HUDEP-2 (cell line): ENCODE measurements at regions not wholly inside any gene's neighbourhood (a gene's known extent, or its start where the extent isn't known, plus 50 kb on each side); places are given as distances from the start of the nearest gene placed in this dataset.
"Not testable (repeated sequence)": the region's sequence is repeated elsewhere in the genome, so short reads cannot be mapped to it uniquely, and the experiment has no call there.

Experiments
- DNase-seq, 76 experiments: peaks; one replicate each; lab custom pipeline; 2025; ENCODE audit not compliant: unreplicated experiment in 76 of 76; lab: John Stamatoyannopoulos, UW

DNA sequence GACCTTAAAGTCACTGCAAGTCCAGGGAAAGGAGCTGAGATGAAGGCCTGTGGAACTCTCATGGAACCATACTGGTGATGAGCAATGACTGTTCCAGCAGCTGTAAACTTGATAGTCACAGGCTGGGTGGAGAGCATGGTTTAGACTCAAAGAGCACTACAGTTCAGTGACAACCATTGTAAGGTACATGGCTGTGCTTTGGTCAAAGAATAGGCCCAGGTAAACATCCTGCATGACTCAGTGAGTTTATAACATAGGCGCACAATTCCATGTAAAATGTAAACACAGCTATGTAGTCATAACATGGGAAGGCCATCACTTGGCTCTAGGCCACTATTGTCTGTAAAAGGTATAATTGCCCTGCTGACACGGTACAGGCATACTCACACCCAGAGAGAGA lies 119.3 kb upstream of the FSCB start:
- DNase-seq, result no peak

DNA sequence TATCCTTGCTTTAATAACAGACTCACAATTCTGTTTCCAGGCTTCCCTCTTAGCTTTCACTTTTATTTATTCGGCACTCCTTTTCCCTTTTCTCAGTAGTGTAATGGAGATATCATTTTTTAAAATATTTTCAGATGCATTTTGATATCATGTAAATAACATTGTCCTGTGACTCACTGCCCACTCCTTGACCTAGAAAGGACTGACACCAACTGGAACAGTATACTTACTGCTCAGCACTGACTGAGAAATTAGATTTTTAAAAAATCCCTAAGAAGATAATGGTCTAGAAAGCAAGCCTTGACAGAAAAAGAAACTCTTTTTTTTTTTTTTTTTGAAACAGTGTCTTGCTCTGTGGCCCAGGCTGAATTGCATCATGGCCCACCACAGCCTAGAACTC lies 118.0 kb upstream of the FSCB start:
- no peak for DNase-seq

DNA sequence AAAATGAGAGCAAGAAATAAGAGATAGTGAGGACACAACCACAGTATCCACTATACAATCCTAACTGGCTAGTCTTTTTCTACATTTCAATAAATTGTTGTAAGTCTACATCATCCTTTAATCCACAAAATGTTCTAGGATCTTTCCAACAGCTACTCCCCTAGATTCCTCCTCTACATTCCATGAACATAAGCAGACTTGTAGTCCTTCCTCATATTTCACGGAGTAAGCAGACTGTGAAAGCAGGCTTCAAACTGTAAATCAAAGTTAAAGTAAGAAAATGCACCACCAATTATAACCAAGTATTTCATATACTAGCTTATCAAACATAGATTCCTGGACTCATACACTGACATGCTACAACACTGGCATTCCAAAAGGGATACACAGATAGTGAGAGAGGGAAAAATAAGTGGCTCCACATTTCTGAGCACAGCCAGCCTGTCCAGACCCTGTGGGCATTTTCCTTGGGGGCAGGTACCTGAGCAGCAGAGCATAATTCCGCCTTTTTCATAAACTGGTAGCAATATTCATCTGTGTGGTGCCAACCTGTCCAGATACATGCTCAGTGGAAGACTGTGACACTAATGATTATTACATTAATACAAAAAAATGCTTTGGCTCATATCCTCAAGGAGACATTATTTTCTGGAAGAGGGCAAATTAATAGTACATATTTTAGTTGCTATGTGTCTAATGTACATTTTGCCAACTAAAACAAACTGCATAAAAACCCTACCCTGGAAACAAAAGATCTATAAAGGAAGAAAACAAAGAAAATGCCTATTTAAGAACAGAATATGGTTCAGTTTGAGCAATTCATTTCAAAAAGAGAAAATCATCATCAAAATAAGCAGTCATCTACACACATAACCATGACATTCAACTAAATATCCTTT lies 113.3 kb upstream of the FSCB start:
- no peak for DNase-seq

DNA sequence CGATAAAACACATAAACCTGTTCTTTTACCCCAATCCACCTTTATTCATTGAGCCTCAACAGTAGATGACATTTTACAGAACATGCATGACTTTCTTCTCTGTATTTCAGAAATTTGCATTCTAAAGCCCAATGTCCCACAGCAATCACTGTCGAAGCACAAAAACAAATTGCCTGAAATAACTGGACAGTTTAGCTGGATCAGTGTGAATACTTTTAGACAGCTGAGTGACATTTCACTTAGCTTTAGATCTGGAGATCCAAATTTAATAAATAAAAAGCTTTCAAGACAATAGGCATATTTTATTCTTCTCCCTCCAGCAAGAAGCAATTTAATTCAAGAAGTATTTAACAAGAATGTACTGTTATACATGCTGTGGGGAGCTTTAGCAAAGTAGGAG lies 109.1 kb upstream of the FSCB start:
- DNase-seq, result no peak

DNA sequence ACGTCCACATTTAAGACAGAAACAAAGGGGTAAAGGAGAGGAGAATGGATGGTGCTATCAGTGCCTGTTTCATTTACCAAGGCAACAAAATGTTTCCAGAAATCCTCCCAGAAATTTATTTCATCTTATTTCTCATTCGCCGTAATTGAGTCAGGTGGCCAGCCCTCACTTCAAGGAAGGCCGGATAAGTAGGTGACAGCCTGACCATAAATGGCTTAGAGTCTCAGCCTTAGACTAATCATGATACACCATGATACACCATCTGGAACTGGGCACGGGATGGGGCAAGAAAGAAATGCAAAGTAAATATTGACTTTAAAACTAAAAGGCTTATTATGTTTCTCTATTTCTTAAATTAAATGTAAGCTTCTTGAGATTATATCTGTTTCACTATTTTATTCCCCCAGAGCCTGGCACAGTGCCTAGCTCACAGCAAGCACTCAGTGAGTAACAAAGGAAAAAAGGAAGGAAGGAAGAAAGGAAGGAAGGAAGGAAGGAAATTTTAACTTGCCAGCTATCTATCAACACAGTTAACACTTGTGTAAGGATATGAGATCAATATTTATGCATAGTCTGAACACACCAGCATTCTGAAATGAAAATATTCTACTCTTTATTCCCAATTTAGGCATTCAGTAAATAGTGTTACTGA lies 106.1 kb upstream of the FSCB start:
- no peak for DNase-seq

DNA sequence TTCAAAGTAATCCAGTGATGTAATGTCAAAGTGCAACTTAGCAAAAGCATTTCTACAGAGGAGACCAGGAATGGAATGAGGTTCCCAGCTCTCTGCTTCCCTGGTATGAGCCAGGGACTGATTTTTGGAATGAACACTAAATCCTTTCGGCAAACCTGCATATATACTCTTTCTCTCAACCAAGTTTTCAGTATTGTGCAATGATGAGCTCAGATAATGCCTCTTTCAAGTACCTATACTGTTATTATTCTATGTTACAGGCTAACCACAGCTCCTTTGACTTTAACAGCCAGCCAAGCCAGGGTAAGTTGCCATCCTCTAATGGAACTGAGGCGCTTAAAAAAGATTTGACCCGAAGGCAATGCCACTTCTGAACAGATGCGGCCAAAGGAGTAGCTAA lies 104.9 kb upstream of the FSCB start:
- no peak for DNase-seq

DNA sequence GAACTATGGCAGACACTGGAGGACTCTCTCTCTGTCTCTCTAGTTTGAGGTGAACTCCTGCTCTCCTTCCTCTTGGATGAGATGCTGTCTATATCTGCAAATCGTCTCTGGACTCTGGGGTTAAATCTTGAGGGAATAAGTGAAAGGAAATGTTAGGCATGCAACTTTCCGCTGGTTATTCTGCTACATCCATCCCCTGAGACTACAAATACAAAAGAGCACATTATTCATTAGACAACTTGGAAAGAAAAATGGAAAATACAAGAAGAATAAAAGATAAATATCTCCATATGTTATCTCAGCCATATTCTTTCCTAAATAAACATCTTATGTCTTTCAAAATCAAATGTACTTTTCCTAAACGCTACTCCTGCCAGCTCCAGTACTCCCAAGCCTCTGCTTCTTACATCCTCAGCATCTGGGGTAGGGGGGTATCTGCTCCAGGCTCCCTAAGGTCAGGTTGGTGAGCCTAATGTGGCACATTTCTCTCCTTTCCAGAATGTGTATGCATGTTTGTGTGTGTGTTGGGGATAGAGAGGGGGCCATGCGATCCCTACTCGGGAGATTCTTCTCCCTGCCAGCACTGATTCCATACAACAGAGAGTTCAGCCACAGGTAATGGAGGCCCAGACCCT lies 102.9 kb upstream of the FSCB start:
- DNase-seq, result no peak

DNA sequence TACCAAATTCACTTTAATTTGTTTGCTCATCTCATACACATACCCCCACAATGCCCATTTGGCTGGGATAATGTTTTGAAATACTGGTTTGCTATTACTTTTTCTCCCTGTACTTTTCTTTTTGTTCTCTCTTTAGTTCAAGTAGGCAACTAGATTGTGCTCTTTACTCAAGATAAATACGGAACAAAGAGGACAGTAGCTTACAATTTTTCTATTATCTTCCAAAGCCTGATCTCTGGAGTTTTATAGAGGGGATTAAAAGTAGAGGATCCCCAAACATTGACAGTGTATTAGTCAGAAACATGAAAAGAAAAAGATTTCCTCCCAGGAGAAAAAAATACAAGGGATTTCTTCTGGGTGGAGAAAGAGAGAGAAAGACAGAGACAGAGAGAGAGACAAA lies 102.1 kb upstream of the FSCB start:
- DNase-seq, result no peak

DNA sequence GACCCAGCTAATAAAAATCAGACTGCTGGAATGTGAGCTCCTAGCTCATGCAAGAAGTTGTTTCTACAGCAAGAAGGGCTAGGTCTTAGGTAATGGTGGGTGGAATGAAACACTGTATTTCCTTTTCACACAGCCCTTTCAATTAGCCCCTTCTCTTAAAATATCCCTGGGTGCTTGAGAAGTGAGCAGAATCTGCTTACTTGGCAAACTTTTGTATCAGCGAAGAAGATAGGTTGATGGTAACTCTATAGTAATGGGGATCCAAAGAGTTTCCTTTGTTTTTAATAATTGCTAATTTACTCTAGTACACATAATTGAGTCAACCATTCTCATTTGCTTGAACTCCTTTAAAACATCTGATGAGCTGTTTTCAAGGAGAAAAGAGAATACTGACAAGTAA lies 100.6 kb upstream of the FSCB start:
- DNase-seq, result no peak

DNA sequence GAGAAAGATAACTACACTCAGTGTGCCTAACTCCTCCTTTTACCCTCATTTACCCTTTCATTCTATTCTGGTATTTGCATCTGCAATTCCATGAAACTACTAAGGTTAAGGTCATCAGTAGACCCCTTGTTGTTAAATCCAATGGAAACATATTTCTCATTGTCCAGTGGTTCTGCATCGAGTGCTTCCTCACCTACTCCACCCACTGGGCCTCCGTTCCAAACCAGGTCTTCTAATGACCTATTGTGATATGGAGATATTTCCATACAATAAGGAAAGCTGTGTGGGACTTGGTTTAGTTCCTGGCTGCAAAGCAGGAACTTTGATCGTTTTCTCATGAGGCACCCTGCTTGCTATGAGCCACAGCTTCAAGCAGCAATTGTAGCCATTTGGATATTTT lies 99.5 kb upstream of the FSCB start:
- no peak for DNase-seq

DNA sequence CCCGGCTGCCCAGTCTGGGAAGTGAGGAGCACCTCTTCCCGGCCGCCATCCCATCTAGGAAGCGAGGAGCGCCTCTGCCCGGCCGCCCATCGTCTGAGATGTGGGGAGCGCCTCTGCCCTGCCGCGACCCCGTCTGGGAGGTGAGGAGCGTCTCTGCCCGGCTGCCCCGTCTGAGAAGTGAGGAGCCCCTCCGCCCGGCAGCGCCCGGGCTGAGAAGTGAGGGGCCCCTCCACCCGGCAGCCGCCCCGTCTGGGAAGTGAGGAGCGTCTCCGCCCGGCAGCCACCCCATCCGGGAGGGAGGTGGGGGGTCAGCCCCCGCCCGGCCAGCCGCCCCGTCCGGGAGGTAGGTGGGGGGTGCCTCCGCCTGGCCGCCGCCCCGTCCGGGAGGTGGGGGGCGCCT lies 94.2 kb upstream of the FSCB start:
- not testable (repeated sequence) for DNase-seq

DNA sequence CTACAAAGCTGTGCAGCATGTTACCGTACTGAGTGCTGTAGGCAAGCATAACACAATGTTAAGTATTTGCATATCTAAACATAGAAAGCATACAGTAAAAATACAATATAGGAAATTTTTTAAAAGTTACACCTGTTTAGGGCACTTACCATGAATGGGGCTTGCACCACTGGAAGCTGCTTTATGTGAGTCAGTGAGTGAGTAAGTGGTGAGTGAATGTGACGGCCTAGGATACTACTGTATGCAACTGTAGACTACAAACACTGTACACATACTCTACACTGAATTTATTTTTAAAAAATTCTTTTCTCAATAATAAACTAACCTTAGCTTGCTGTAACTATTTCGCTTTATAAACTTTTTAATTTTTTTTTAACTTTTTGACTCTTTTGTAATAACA lies 82.1 kb upstream of the FSCB start:
- no peak for DNase-seq

DNA sequence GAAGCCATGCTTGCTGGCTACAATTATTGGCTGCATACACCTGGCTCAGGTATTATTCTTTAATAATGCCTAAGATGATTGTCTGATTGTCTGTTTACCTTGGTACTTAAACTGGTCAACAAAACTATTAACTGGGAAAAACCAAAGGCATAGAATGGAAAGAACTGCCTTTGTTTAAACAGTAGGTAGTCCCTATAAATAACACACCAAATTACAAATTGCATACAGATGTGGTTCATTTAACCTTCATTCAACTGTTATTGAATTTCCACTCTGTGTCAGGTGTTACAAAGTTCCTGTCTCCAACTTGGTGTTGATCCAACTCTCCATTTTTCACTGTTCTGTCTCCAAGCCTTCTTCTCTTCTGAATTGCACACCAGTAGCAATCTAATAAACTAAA lies 79.8 kb upstream of the FSCB start:
- no peak for DNase-seq

DNA sequence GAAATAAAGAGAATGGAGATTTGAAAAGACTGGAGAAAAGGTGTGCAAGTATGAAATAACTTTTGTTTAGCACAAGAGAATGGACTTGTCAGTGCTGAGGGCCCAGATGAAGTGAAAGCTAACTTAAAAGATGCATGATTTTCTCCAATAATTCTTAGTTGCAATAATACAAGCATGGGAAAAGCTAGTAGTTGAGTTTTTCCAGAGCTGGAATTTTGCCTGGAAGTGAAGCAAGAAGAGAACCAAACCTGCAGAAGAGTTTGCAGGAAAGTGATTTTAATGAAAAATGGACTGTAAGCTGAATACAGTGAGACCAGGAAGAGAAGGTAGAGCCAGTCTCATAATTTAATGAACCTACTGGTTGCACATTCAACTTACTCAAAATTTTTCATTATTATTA lies 69.3 kb upstream of the FSCB start:
- no peak for DNase-seq

DNA sequence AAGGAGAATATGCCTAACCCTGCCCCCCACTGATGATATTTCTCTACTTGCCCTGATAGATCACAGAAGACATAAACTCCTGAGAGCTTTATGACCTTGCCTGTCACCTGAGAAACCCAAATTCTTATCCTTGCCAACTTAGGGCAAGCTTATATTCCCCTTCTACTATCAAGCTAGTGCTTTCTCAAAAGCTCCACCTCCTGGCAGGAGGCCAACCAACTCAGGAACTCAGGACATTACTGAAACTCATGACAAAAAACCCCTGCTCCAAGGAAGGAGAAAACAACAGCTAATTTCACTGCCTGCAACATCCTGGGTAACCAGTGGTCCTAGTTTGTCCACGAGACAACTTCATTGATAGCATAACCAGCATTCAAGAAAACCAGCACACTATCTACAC lies 60.9 kb upstream of the FSCB start:
- DNase-seq, result no peak

DNA sequence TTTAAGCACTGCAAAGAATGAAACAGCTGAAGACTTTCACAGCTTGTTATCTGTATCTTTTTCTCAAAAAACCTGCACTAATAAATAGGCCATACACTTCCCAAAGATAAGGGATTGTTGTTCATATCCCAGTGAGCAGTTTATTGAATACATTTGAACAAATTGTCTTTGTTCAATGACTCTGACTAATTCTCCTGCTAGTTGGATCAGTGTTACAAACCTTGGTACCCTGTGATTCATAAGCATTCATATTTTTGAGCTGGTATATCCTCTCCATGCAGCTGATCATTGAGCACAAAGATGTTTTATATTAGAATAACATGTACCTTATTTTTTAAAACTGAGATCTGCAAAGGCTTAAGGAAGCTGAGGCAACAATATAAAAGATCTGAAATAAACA lies 58.9 kb upstream of the FSCB start:
- no peak for DNase-seq

DNA sequence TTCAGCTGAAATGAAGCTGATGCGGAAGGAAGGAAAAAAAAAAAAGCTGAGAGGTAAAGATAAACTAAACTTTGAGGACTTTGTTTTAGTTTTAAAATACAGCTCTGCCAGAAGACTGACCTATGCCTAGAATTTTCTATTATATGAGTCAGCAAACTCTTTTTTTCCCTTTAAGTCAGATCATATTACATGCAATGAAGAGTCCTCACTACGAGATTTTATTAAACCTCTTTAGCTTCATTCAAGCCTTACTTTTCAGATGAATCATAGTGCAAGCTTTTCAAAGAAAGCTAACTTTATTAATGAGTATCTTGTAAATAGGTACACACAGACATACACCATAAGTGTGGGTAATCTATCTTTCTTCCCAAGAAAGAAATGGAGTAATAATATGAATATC lies 57.8 kb upstream of the FSCB start:
- no peak for DNase-seq
